Fibroblast of lung (primary cell): ENCODE measurements at regions not wholly inside any gene's neighbourhood (a gene's known extent, or its start where the extent isn't known, plus 50 kb on each side); places are given as distances from the start of the nearest gene placed in this dataset.

Source experiments
- DNase-seq, 2 donors: peaks; one replicate each; pipeline versions ENCODE4 v3.0.0 to v3.0.0-alpha.2; 2010; ENCODE audit warnings: low read depth in 2 of 2
- H2AFZ ChIP-seq: 2 replicates; pipeline ENCODE4 v1.5.1; 2012; ENCODE audit warnings: low read length, control low read depth, inconsistent platforms
- H3K27ac ChIP-seq: 2 replicates; pipeline ENCODE4 v1.5.1; 2011; ENCODE audit warnings: low read length, control low read depth; ENCODE audit not compliant: insufficient read depth
- H3K27me3 ChIP-seq: 2 replicates; pipeline ENCODE4 v1.5.1; 2011; ENCODE audit warnings: mild to moderate bottlenecking, low read length; ENCODE audit not compliant: control insufficient read depth, insufficient read depth
- H3K36me3 ChIP-seq: 2 replicates; pipeline ENCODE4 v1.5.1; 2011; ENCODE audit warnings: low read length; ENCODE audit not compliant: control insufficient read depth, insufficient read depth
- H3K4me1 ChIP-seq: 2 replicates; pipeline ENCODE4 v1.5.1; 2011; ENCODE audit warnings: low read length; ENCODE audit not compliant: control insufficient read depth, insufficient read depth; ENCODE audit errors: extremely low read depth
- H3K4me2 ChIP-seq: 2 replicates; pipeline ENCODE4 v1.5.1; 2011; ENCODE audit warnings: low read length, control low read depth; ENCODE audit not compliant: insufficient read depth; ENCODE audit errors: extremely low read depth
- H3K4me3 ChIP-seq, 4 experiments: fragments of 200-600 bp in 1 of 4; sonication (generic) in 1 of 4; replicated peaks in 1 of 4; 2 replicates each; pipeline ENCODE4 v1.5.1; 2011 to 2016; ENCODE audit warnings: low read length in 4 of 4, low read depth in 3 of 4, mild to moderate bottlenecking in 3 of 4, control low read depth in 2 of 4, inconsistent platforms in 1 of 4, mixed read lengths in 1 of 4; ENCODE audit not compliant: insufficient read depth in 1 of 4; ENCODE audit errors: control extremely low read depth in 1 of 4
- H3K79me2 ChIP-seq: 2 replicates; pipeline ENCODE4 v1.5.1; 2012; ENCODE audit warnings: mild to moderate bottlenecking, low read length, inconsistent platforms; ENCODE audit not compliant: control insufficient read depth, insufficient read depth
- H3K9ac ChIP-seq: 2 replicates; pipeline ENCODE4 v1.5.1; 2011; ENCODE audit warnings: mild to moderate bottlenecking, low read length, control low read depth; ENCODE audit not compliant: insufficient read depth
- H3K9me3 ChIP-seq: 2 replicates; pipeline ENCODE4 v1.5.1; 2012; ENCODE audit warnings: low read depth, low read length; ENCODE audit not compliant: control insufficient read depth, insufficient read depth
- H4K20me1 ChIP-seq: 2 replicates; pipeline ENCODE4 v1.5.1; 2011; ENCODE audit warnings: low read length; ENCODE audit not compliant: control insufficient read depth, insufficient read depth; ENCODE audit errors: extremely low read depth
- EZH2 ChIP-seq: IDR thresholded peaks from 2 replicates; pipeline ENCODE4 v1.5.1; 2012; ENCODE audit warnings: low read length, control low read depth, mild to moderate bottlenecking; ENCODE audit errors: missing control alignments
- TF ChIP-seq, protein P1 (sequence below), 2 donors: IDR thresholded peaks in 1 of 2; conservative IDR thresholded peaks in 1 of 2; 1 replicate in 1 of 2; 2 replicates in 1 of 2; pipeline ENCODE4 v1.5.1; 2011 to 2012; ENCODE audit warnings: low read length in 2 of 2, control low read depth in 1 of 2, inconsistent platforms in 1 of 2, low read depth in 1 of 2, mild to moderate bottlenecking in 1 of 2

DNA sequence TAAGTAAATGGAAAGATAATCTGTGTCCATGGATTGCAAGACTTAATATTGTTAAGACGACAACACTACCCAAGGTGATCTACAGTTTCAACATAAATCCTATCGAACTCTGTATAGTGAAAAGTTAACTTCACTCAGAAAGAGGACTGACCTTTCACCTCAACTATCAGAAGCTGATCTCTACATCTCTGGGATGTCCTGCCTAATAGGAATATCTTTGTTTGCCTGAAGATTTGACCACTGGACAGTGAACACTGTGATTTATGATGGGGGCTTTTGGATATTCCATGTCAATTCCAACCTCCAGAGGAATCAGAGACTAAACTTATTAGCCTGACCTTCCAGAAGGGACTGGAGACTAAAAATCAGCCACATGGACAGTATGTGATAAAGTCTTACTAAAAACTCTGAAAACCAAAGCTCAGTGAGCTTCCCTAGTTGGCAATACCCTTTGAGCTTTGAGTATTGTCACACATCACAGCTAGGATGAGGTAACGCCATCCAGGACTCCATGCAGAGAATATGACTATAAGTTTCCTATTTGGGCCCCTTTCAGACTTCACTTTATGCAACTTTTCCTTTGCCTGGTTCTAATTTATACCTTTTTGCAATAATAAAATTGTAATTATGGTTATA lies 164.9 kb upstream of the SETMAR start:
- Histone ChIP-seq H3K4me2 (no peak overlapping the region), H3K4me1 (no peaks in the 10 kb centered on the region), H4K20me1 (no peaks in the 10 kb centered on the region), H3K9me3 (no peaks in the 10 kb centered on the region), H3K79me2 (no peaks in the 10 kb centered on the region), H3K27me3 (no peaks in the 10 kb centered on the region), H3K9ac (no peak overlapping the region), H3K4me3 (no peak overlapping the region), H3K27ac (no peak overlapping the region), H2AFZ (no peak overlapping the region), H3K36me3 (no peaks in the 10 kb centered on the region)
- DNase-seq: no peak
- TF ChIP-seq EZH2: no peak
- TF ChIP-seq, protein P1, sequence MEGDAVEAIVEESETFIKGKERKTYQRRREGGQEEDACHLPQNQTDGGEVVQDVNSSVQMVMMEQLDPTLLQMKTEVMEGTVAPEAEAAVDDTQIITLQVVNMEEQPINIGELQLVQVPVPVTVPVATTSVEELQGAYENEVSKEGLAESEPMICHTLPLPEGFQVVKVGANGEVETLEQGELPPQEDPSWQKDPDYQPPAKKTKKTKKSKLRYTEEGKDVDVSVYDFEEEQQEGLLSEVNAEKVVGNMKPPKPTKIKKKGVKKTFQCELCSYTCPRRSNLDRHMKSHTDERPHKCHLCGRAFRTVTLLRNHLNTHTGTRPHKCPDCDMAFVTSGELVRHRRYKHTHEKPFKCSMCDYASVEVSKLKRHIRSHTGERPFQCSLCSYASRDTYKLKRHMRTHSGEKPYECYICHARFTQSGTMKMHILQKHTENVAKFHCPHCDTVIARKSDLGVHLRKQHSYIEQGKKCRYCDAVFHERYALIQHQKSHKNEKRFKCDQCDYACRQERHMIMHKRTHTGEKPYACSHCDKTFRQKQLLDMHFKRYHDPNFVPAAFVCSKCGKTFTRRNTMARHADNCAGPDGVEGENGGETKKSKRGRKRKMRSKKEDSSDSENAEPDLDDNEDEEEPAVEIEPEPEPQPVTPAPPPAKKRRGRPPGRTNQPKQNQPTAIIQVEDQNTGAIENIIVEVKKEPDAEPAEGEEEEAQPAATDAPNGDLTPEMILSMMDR (conservative IDR thresholded peaks at IDR 0.05 in 1 of 2, IDR thresholded peaks at IDR 0.05 in 1 of 2; ENCODE audit: low read depth in 1 of 2, low read length in 2 of 2): no peak

GRCh38 chr3:4138786-4139431 lies 164.3 kb upstream of the SETMAR start:
- Histone ChIP-seq H4K20me1 (no peaks in the 10 kb centered on the region), H3K4me3 (no peak overlapping the region), H3K4me1 (no peaks in the 10 kb centered on the region), H3K27ac (no peak overlapping the region), H3K4me2 (no peak overlapping the region), H3K36me3 (no peaks in the 10 kb centered on the region), H3K27me3 (no peaks in the 10 kb centered on the region), H3K79me2 (no peaks in the 10 kb centered on the region), H3K9me3 (no peaks in the 10 kb centered on the region), H2AFZ (no peak overlapping the region), H3K9ac (no peak overlapping the region)
- TF ChIP-seq, protein P1 (conservative IDR thresholded peaks at IDR 0.05 in 1 of 2, IDR thresholded peaks at IDR 0.05 in 1 of 2; ENCODE audit: low read depth in 1 of 2, low read length in 2 of 2): no peak
- no peak for TF ChIP-seq EZH2
- DNase-seq: no peak

- TF ChIP-seq, protein P1 (conservative IDR thresholded peaks at IDR 0.05 in 1 of 2, IDR thresholded peaks at IDR 0.05 in 1 of 2; ENCODE audit: low read depth in 1 of 2, low read length in 2 of 2): no peak
- TF ChIP-seq EZH2: no peak
Observed at GRCh38 chr3:4139462-4140140, 163.6 kb upstream of the SETMAR start.

More at GRCh38 chr3:4139462-4140140, 163.6 kb upstream of the SETMAR start:
- no peaks in the 10 kb centered on the region for H3K79me2 ChIP-seq
- no peaks in the 10 kb centered on the region for H3K36me3 ChIP-seq
- no peak overlapping the region for H2AFZ ChIP-seq
- no peaks in the 10 kb centered on the region for H3K27me3 ChIP-seq
- H3K4me1 ChIP-seq: no peaks in the 10 kb centered on the region
- no peak for DNase-seq
- no peaks in the 10 kb centered on the region for H4K20me1 ChIP-seq
- H3K9ac ChIP-seq: no peak overlapping the region
- no peak overlapping the region for H3K4me2 ChIP-seq
- no peak overlapping the region for H3K4me3 ChIP-seq
- no peaks in the 10 kb centered on the region for H3K9me3 ChIP-seq
- H3K27ac ChIP-seq: no peak overlapping the region
